K562 (cell line): ENCODE measurements at regions not wholly inside any gene's neighbourhood (a gene's known extent, or its start where the extent isn't known, plus 50 kb on each side); places are given as distances from the start of the nearest gene placed in this dataset.

Experiments
- ATAC-seq: fragments of 200-7000 bp; cut with Tn5 transposase; 3 replicates; pipeline ENCODE4 v1.9.1; 2020; ENCODE audit warnings: moderate library complexity
- BruUV-seq: library from RNA; stranded (reverse); fragments of 400-500 nt; replicated peaks from 2 replicates; lab custom pipeline; 2021; lab: Mats Ljungman, UMichigan
- CTCF ChIA-PET: fragments of 300-600 bp; formaldehyde crosslinking; extraction: SDS; loops from one replicate; lab custom pipeline; 2021; ENCODE audit warnings: low intra/inter-chr PET ratio; lab: Yijun Ruan, JAX
- POLR2A ChIA-PET: fragments of 300-600, 350-650 bp; sonication (Branson Sonifier 250); formaldehyde crosslinking; extraction: SDS; loops from one replicate; lab custom pipeline; 2021; ENCODE audit warnings: antibody characterized with exemption, inconsistent platforms; lab: Yijun Ruan, JAX
- DNase-seq, 4 experiments: peaks; one replicate each; pipeline versions ENCODE4 v3.0.0 to v3.0.0-alpha.2; 2011 to 2018; ENCODE audit warnings: low spot score in 3 of 4, mixed read lengths in 3 of 4; ENCODE audit errors: extremely low read depth in 1 of 4
- FAIRE-seq: peaks from 2 replicates; lab custom pipeline; 2011; peaks lifted over from hg19 to GRCh38; lab: Jason Lieb, UNC
- H2AFZ ChIP-seq: 2 replicates; pipeline ENCODE4 v1.6.0; 2011; ENCODE audit warnings: low read depth, low read length, control low read depth, inconsistent platforms
- H3K27ac ChIP-seq: fragments of 200-600 bp; 3 replicates; pipeline ENCODE4 v1.8.0; 2011; ENCODE audit warnings: low read depth, mild to moderate bottlenecking, control low read depth, inconsistent platforms, low read length, moderate library complexity, mixed read lengths; ENCODE audit errors: extremely low read depth
- H3K27me3 ChIP-seq, 2 experiments: fragments of 300-600 bp in 1 of 2; 2 replicates in 1 of 2; 3 replicates in 1 of 2; pipeline versions ENCODE4 v1.6.0 to v1.8.0; 2011; ENCODE audit warnings: inconsistent platforms in 2 of 2, low read length in 2 of 2, mild to moderate bottlenecking in 1 of 2, mixed read lengths in 1 of 2, moderate library complexity in 1 of 2; ENCODE audit not compliant: control insufficient read depth in 2 of 2, insufficient read depth in 2 of 2
- H3K36me3 ChIP-seq: fragments of 300-600 bp; 3 replicates; pipeline ENCODE4 v1.8.0; 2011; ENCODE audit warnings: mild to moderate bottlenecking, low read length, inconsistent platforms; ENCODE audit not compliant: control insufficient read depth, insufficient read depth
- H3K4me1 ChIP-seq, 2 experiments: fragments of 200-600 bp in 1 of 2; replicated peaks in 1 of 2; 2 replicates in 1 of 2; 3 replicates in 1 of 2; pipeline versions ENCODE4 v1.5.1 to v1.8.0; 2011; ENCODE audit warnings: inconsistent platforms in 2 of 2, low read length in 2 of 2, mild to moderate bottlenecking in 1 of 2, mixed read lengths in 1 of 2, moderate library complexity in 1 of 2; ENCODE audit not compliant: control insufficient read depth in 2 of 2, insufficient read depth in 2 of 2
- H3K4me2 ChIP-seq: 2 replicates; pipeline ENCODE4 v1.6.1; 2011; ENCODE audit warnings: low read length, control low read depth, inconsistent platforms, mixed read lengths; ENCODE audit not compliant: insufficient read depth
- H3K4me3 ChIP-seq: fragments of 200-600 bp; sonication (generic), shearing (Covaris generic); 2 replicates; pipeline ENCODE4 v1.5.1; 2016; ENCODE audit warnings: control low read depth, inconsistent platforms
- H3K79me2 ChIP-seq: fragments of 200-600 bp; 3 replicates; pipeline ENCODE4 v1.8.0; 2011; ENCODE audit warnings: low read length, inconsistent platforms; ENCODE audit not compliant: control insufficient read depth, insufficient read depth
- H3K9ac ChIP-seq, 2 experiments: 2 replicates each; pipeline versions ENCODE4 v1.6.0 to v1.6.1; 2011; ENCODE audit warnings: low read depth in 2 of 2, low read length in 2 of 2, control low read depth in 1 of 2, inconsistent platforms in 1 of 2, mild to moderate bottlenecking in 1 of 2, mixed read lengths in 1 of 2; ENCODE audit not compliant: insufficient read depth in 1 of 2
- H3K9me1 ChIP-seq: one replicate; pipeline ENCODE4 v1.6.0; 2011; ENCODE audit warnings: inconsistent platforms, mild to moderate bottlenecking, low read length, moderate library complexity; ENCODE audit not compliant: control insufficient read depth, insufficient read depth
- H3K9me3 ChIP-seq: replicated peaks from 2 replicates; pipeline ENCODE4 v1.5.1; 2011; ENCODE audit warnings: low read depth, low read length, inconsistent platforms; ENCODE audit not compliant: control insufficient read depth, insufficient read depth
- H4K20me1 ChIP-seq: replicated peaks from 2 replicates; pipeline ENCODE4 v1.6.1; 2011; ENCODE audit warnings: low read length, inconsistent platforms, mixed read lengths; ENCODE audit not compliant: control insufficient read depth, insufficient read depth
- CHD1 ChIP-seq: fragments of 200-600 bp; sonication (generic); IDR thresholded peaks from one replicate; pipeline ENCODE4 v1.6.1; 2012; ENCODE audit warnings: mild to moderate bottlenecking, moderate library complexity, low read length, inconsistent platforms
- RNF2 ChIP-seq: sonication (generic); IDR thresholded peaks from 2 replicates; pipeline ENCODE4 v1.6.1; 2016
- TAF1 ChIP-seq: IDR thresholded peaks from 2 replicates; pipeline ENCODE4 v1.6.1; 2011; ENCODE audit warnings: mild to moderate bottlenecking, low read length, moderate library complexity; ENCODE audit not compliant: insufficient read depth, control insufficient read depth, severe bottlenecking; ENCODE audit errors: extremely low read depth
- WGBS: fragments of 100-300 bp; shearing (Covaris generic); methylation state at CpG from one replicate; pipeline ENCODE4 v1.1.6; 2016; ENCODE audit warnings: low coverage, mixed read lengths; ENCODE audit not compliant: insufficient coverage; ENCODE audit errors: missing lambda C conversion rate; 5-methylcytosine and 5-hydroxymethylcytosine counted together
- in situ Hi-C: fragments of 300-500 bp; cut with MboI; formaldehyde crosslinking; loops from 4 replicates; pipeline ENCODE4 v1.15.0; 2018; ENCODE audit warnings: inconsistent platforms, mixed read lengths
- intact Hi-C: fragments of 100-400 bp; cut with micrococcal nuclease; formaldehyde crosslinking; loops from 2 replicates; pipeline ENCODE4 v1.14.2; 2022
- TF ChIP-seq, protein P1 (sequence below): fragments of 450-650 bp; formaldehyde crosslinking; IDR thresholded peaks from 2 replicates; pipeline ENCODE4 v1.4.0; 2020; ENCODE audit warnings: mild to moderate bottlenecking, moderate library complexity
- TF ChIP-seq, protein P2 (sequence below): IDR thresholded peaks from 2 replicates; pipeline ENCODE4 v1.6.1; 2011; ENCODE audit warnings: borderline replicate concordance, low read depth, mild to moderate bottlenecking, moderate library complexity, low read length; ENCODE audit not compliant: insufficient read depth, poor library complexity, severe bottlenecking
- TF ChIP-seq, protein P3 (sequence below): fragments of 450-650 bp; formaldehyde crosslinking; IDR thresholded peaks from 2 replicates; pipeline ENCODE4 v1.4.0; 2022; ENCODE audit warnings: mild to moderate bottlenecking, moderate library complexity

DNA sequence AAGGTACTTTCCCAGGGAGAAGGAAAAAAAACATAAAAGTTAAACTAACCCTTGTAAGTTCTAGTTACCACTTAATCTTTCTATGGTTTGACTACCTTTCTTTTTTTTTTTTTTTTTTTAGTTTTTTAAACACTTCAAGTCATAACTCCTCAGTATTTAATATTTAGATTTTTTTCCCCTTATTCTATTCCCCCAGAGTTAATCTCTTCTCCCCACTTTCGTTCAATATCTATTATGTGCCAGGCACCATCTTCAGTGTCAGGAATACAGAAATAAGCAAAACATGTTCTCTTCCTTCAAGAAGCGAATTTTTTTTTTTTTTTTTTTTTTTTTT lies 62.0 kb upstream of the LOC128125822 start:
- Histone ChIP-seq H4K20me1 (no peaks in the 10 kb centered on the region), H3K27me3 (no peaks in the 10 kb centered on the region), H3K4me2 (no peak overlapping the region), H2AFZ (no peak overlapping the region), H3K9me3 (no peaks in the 10 kb centered on the region), H3K79me2 (no peaks in the 10 kb centered on the region), H3K9ac (no peak overlapping the region), H3K4me3 (no peak overlapping the region), H3K36me3 (no peaks in the 10 kb centered on the region), H3K9me1 (no peaks in the 10 kb centered on the region), H3K4me1 (no peaks in the 10 kb centered on the region), H3K27ac (no peak overlapping the region)
- BruUV-seq: no TSS peak
- TF ChIP-seq RNF2 (no peak), CHD1 (no peak), TAF1 (no peak)
- TF ChIP-seq, protein P1, sequence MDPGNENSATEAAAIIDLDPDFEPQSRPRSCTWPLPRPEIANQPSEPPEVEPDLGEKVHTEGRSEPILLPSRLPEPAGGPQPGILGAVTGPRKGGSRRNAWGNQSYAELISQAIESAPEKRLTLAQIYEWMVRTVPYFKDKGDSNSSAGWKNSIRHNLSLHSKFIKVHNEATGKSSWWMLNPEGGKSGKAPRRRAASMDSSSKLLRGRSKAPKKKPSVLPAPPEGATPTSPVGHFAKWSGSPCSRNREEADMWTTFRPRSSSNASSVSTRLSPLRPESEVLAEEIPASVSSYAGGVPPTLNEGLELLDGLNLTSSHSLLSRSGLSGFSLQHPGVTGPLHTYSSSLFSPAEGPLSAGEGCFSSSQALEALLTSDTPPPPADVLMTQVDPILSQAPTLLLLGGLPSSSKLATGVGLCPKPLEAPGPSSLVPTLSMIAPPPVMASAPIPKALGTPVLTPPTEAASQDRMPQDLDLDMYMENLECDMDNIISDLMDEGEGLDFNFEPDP (CRISPR knock-in tag): no peak
- TF ChIP-seq, protein P2, sequence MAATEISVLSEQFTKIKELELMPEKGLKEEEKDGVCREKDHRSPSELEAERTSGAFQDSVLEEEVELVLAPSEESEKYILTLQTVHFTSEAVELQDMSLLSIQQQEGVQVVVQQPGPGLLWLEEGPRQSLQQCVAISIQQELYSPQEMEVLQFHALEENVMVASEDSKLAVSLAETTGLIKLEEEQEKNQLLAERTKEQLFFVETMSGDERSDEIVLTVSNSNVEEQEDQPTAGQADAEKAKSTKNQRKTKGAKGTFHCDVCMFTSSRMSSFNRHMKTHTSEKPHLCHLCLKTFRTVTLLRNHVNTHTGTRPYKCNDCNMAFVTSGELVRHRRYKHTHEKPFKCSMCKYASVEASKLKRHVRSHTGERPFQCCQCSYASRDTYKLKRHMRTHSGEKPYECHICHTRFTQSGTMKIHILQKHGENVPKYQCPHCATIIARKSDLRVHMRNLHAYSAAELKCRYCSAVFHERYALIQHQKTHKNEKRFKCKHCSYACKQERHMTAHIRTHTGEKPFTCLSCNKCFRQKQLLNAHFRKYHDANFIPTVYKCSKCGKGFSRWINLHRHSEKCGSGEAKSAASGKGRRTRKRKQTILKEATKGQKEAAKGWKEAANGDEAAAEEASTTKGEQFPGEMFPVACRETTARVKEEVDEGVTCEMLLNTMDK: no peak
- TF ChIP-seq, protein P3, sequence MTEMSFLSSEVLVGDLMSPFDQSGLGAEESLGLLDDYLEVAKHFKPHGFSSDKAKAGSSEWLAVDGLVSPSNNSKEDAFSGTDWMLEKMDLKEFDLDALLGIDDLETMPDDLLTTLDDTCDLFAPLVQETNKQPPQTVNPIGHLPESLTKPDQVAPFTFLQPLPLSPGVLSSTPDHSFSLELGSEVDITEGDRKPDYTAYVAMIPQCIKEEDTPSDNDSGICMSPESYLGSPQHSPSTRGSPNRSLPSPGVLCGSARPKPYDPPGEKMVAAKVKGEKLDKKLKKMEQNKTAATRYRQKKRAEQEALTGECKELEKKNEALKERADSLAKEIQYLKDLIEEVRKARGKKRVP (CRISPR knock-in tag): no peak
- ChIA-PET POLR2A (no interaction called here), CTCF (interaction anchor here (0.6 kb wide), 1 partner anchor 747 kb away, joined by 3 read pairs; no protein-coding TSS in a partner anchor)
- ATAC-seq (no peak), DNase-seq (no peak), FAIRE-seq (no peak)
- in situ Hi-C loops: no loop called here
- intact Hi-C loops: no loop called here
- 0% methylated on average over 2 of the region's 2 CpGs for WGBS
